ENCODE measurements at regions not wholly inside any gene's neighbourhood (a gene's known extent, or its start where the extent isn't known, plus 50 kb on each side); places are given as distances from the start of the nearest gene placed in this dataset.

DNA sequence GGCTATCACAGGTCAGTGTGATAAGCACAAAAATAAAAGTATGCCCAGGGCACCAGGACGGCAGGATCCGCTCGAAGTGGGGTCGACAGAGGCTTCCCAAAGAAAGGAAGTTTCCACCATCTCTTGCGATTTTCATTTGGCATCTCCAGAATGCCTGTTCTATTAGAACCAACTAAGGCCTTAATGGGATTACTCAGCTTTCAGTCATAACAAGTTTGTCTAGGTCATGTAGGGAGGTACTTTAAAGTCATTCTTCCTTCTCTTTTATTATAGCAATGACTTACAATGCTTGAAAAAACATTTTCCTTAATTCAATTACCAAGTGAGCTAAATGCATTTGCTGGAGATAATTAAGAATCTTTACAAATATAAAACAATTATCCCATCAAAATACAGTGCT is 83.6 kb upstream of the DIO3 start:
- TF ChIP-seq EZH2 (IDR thresholded peaks at IDR 0.05), result no peak
- TF ChIP-seq POLR2AphosphoS5 (IDR thresholded peaks at IDR 0.05; ENCODE audit: borderline replicate concordance, low read depth, low read length), result no peak
- no peak for TF ChIP-seq FOXP2 (optimal IDR thresholded peaks at IDR 0.05; ENCODE audit: control extremely low read depth, extremely low read length, insufficient read depth)

All from SK-N-MC (cell line).